OCI-LY1 (cell line): ENCODE measurements at regions not wholly inside any gene's neighbourhood (a gene's known extent, or its start where the extent isn't known, plus 50 kb on each side); places are given as distances from the start of the nearest gene placed in this dataset.

Experiments used
- H2AFZ ChIP-seq: fragments of 200-600 bp; sonication (generic), shearing (Covaris generic); 2 replicates; pipeline ENCODE4 v1.6.0; 2014; ENCODE audit warnings: antibody characterized with exemption, mild to moderate bottlenecking, low read length
- H3F3A ChIP-seq: fragments of 200-600 bp; sonication (generic), shearing (Covaris generic); 2 replicates; pipeline ENCODE4 v1.6.0; 2014; ENCODE audit warnings: mild to moderate bottlenecking, antibody characterized with exemption, low read length, moderate library complexity; ENCODE audit not compliant: insufficient read depth
- H3K27ac ChIP-seq: fragments of 200-600 bp; sonication (generic); 2 replicates; pipeline ENCODE4 v1.5.1; 2014; ENCODE audit warnings: low read length, mixed run types, mild to moderate bottlenecking, low read depth; ENCODE audit not compliant: poor library complexity, severe bottlenecking
- H3K27me3 ChIP-seq: fragments of 200-600 bp; sonication (generic); 2 replicates; pipeline ENCODE4 v1.6.0; 2014; ENCODE audit warnings: antibody characterized with exemption, mild to moderate bottlenecking, low read length, moderate library complexity; ENCODE audit not compliant: insufficient read depth
- H3K36me3 ChIP-seq: fragments of 200-600 bp; sonication (generic); 2 replicates; pipeline ENCODE4 v1.6.1; 2014; ENCODE audit warnings: mild to moderate bottlenecking, antibody characterized with exemption, low read length, moderate library complexity, mixed read lengths; ENCODE audit not compliant: insufficient read depth
- H3K4me1 ChIP-seq: fragments of 200-600 bp; sonication (generic); 2 replicates; pipeline ENCODE4 v1.5.1; 2014; ENCODE audit warnings: mild to moderate bottlenecking, low read length, moderate library complexity; ENCODE audit not compliant: insufficient read depth, severe bottlenecking
- H3K4me2 ChIP-seq: fragments of 200-600 bp; sonication (generic), shearing (Covaris generic); 2 replicates; pipeline ENCODE4 v1.6.1; 2014; ENCODE audit warnings: low read length
- H3K4me3 ChIP-seq: fragments of 200-600 bp; sonication (generic); 2 replicates; pipeline ENCODE4 v1.5.1; 2014; ENCODE audit warnings: low read length, low read depth, mild to moderate bottlenecking, mixed read lengths; ENCODE audit not compliant: poor library complexity, severe bottlenecking
- H3K79me2 ChIP-seq: fragments of 200-600 bp; shearing (Covaris generic); 2 replicates; pipeline ENCODE4 v1.6.1; 2016; ENCODE audit warnings: mixed run types, low read length, mixed read lengths; ENCODE audit not compliant: insufficient read depth
- H3K9ac ChIP-seq: fragments of 200-600 bp; sonication (generic), shearing (Covaris generic); 2 replicates; pipeline ENCODE4 v1.6.1; 2014; ENCODE audit warnings: mild to moderate bottlenecking, low read length, mixed read lengths
- H3K9me2 ChIP-seq: fragments of 200-600 bp; sonication (generic), shearing (Covaris generic); 2 replicates; pipeline ENCODE4 v1.6.1; 2014; ENCODE audit warnings: low read depth, mild to moderate bottlenecking, low read length, mixed read lengths
- H3K9me3 ChIP-seq: fragments of 200-600 bp; shearing (Covaris generic); 2 replicates; pipeline ENCODE4 v1.6.1; 2014; ENCODE audit warnings: low read length, mixed read lengths
- H4K20me1 ChIP-seq: fragments of 200-600 bp; sonication (generic), shearing (Covaris generic); 2 replicates; pipeline ENCODE4 v1.6.0; 2016; ENCODE audit warnings: mild to moderate bottlenecking, low read length; ENCODE audit not compliant: insufficient read depth
- EZH2 ChIP-seq: fragments of 200-600 bp; sonication (generic), shearing (Covaris generic); IDR thresholded peaks from 2 replicates; pipeline ENCODE4 v1.8.0; 2017; ENCODE audit warnings: borderline replicate concordance, mixed run types, mild to moderate bottlenecking, antibody characterized with exemption, low read length, moderate library complexity, mixed read lengths
- TF ChIP-seq, protein P1 (sequence below): fragments of 200-600 bp; sonication (generic), shearing (Covaris generic); IDR thresholded peaks from 2 replicates; pipeline ENCODE4 v1.5.1; 2017; ENCODE audit warnings: mild to moderate bottlenecking, antibody characterized with exemption, low read length, moderate library complexity, mixed read lengths

DNA sequence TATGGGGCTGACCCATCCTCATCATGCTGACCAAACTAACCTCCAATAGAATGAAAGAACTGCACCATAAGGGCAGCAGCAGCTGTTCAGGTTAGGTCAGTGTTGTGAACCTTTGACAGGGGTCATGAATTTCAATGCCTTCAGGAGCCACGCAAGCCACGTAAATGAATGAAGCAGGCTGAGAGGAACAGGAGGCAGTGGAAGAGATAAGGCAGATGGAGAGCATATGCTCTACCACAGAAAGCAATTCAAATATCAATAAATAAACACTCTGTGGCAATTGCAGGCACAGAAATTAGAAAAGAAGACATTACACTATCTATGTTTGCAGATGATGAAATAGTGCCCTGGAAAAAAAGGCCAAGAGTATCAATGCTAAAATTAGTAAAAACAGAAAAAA, 56.3 kb downstream of the SCG2 start:
- no peak overlapping the region for H3K9ac ChIP-seq
- TF ChIP-seq EZH2 = no peak
- TF ChIP-seq, protein P1, sequence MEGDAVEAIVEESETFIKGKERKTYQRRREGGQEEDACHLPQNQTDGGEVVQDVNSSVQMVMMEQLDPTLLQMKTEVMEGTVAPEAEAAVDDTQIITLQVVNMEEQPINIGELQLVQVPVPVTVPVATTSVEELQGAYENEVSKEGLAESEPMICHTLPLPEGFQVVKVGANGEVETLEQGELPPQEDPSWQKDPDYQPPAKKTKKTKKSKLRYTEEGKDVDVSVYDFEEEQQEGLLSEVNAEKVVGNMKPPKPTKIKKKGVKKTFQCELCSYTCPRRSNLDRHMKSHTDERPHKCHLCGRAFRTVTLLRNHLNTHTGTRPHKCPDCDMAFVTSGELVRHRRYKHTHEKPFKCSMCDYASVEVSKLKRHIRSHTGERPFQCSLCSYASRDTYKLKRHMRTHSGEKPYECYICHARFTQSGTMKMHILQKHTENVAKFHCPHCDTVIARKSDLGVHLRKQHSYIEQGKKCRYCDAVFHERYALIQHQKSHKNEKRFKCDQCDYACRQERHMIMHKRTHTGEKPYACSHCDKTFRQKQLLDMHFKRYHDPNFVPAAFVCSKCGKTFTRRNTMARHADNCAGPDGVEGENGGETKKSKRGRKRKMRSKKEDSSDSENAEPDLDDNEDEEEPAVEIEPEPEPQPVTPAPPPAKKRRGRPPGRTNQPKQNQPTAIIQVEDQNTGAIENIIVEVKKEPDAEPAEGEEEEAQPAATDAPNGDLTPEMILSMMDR = no peak
- no peaks in the 10 kb centered on the region for H3K9me3 ChIP-seq
- no peaks in the 10 kb centered on the region for H3K27me3 ChIP-seq
- H3K4me3 ChIP-seq = no peak overlapping the region
- no peaks in the 10 kb centered on the region for H3F3A ChIP-seq
- H2AFZ ChIP-seq = no peak overlapping the region
- H3K4me1 ChIP-seq = no peaks in the 10 kb centered on the region
- H3K79me2 ChIP-seq = no peaks in the 10 kb centered on the region
- H4K20me1 ChIP-seq = no peaks in the 10 kb centered on the region
- no peaks in the 10 kb centered on the region for H3K9me2 ChIP-seq
- no peaks in the 10 kb centered on the region for H3K36me3 ChIP-seq
- no peak overlapping the region for H3K27ac ChIP-seq
- no peak overlapping the region for H3K4me2 ChIP-seq
